Fibroblast of skin of right biceps (primary cell): ENCODE measurements at regions not wholly inside any gene's neighbourhood (a gene's known extent, or its start where the extent isn't known, plus 50 kb on each side); places are given as distances from the start of the nearest gene placed in this dataset.

Experiments
- DNase-seq: peaks from one replicate; pipeline ENCODE4 v3.0.0-alpha.2; 2013

DNA sequence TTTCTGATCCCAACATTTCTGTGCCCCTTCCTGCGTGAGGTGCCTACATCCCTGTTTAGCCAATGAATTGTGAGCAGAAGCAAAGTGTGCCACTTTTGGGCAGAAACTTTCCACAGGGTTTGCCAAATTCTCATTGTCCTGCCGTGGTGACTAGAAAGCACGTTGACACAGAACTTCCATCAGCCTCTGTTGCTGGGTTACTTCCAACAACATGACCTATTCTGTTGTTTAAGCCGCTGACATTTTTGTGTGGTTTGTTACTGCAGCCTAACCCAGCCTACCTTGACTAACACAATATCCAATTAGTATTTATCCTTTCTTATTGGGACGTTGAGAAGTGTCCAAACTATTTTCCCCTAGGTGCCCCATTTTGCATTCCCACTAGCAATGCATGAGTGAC is 136.8 kb downstream of the URB2 start:
- DNase-seq, result no peak

DNA sequence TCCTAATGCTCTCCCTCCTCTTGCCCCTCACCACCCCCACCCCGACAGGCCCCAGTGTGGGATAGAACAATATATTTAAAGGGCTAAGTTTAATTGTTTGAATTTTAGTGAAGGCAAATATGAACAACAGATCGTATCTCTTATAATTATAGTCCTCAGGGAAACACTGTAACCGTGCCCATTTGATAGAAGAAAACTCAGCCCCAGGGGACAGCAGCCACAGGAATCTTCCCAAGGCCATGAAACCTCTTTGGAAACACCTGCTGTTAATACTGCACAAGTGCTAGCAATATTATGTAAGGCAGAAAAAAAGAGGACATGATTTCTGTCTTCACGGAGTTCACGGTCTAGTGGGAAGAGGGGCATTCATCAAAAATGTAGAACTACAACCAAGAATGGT is 142.2 kb downstream of the URB2 start:
- no peak for DNase-seq

DNA sequence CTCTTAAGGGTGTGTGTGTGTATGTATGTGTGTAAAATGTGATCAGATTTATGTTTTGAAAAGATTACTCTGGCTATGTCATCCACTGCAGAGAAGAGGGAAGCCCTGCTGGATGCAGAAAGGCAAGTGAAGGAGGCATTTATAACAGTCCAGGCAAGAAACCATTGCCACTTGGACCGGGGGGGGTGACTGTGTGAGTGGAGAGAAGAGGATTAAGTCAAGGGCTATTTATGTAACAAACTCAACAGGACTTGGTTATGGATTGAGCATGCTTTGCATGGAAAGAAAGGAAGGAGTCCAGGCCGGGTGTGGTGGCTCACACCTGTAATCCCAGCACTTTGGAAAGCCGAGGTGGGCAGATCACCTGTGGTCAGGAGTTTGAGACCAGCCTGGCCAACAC is 143.0 kb downstream of the URB2 start:
- no peak for DNase-seq

DNA sequence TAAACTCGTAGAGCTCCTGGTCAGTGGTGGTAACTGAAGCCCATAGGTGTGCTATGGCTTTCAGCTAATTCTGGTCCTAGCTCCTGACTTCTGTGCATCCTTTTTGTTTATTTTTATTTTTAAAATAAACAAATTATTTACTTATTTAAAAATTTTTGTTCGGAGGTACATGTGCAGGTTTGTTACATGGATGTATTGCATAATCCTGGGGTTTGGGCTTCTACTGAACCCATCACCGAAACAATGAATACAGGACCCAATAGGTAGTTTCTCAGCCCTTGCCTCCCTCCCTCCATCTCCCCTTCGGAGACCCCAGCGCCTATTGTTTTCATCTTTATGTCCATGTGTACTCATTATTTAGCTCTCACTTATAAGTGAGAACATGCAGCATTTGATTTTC is 143.8 kb downstream of the URB2 start:
- no peak for DNase-seq

DNA sequence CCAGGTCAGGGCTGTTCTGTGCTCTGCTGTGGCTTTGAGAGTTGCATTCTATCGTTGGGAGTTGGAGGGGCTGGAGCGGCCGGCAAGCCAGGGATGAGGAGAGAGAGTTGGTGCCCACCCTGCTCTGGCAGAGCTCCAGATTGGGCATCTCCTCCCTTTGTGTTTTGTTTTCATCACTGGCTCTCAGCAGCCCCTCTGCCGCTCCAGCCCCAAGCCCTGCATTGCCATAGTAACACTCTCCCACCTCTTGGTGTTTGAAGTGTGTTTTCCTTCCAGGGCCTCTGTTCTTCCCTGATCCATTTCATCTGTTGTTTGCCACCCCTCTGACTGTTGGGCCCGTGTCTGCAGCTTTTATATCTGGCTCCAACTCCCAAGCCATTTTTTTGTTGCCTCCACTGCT is 152.7 kb downstream of the URB2 start:
- no peak for DNase-seq

DNA sequence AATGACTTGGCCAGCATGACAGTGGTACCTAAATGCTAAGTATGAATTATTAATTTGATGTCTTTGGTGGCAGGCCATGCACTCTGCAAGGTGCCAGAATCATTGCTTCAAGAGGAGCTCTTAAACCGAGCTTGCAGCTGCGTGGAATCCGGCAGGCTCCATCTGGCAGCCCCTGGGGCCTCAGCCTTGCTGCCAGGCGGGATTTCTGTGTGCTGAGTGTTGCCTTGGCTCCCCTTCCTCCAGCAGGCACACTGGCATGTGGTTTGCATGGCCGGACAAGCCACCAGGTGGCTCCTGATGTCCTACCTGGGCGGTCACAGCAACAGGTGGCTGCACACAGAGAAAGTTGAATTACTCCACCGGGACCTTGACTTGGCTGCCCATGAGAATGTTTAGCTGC is 155.4 kb downstream of the URB2 start:
- no peak for DNase-seq

DNA sequence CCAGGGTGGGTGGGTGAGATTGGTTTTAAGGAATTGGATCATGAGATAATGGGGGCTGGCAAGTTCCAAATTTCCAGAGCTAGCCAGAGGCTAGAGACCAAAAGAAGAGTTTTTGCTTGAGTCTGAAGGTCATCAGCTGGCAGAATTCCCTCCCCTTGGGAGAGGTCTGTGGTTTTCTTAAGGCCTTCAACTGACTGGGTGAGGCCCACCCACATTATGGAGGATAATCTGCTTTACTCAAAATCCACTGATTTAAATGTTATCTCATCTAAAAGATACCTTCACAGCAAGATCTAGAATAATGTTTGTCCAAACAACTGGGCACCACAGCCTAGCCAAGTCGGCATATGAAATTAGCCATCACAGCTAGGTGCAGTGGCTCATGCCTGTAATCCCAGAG is 156.4 kb downstream of the URB2 start:
- DNase-seq, result no peak

DNA sequence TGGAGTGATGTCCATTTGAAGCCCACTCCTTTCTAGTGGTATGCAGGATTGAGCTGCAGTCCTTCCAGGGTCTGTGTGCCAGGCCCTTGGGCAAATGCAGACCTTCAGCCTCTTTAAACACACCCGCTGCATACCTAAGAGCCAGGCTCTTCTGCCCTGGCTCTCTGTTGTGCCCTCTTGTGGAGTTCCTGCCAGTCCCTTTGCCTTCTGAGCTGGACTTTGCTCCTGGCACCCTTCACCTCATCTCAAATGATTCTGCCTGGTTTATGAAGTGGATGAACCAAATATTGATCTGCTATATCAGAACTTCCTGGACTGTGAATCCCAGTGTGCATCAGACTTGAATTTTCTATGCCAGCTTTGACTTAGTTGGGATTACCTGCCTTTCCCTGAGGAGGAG is 158.8 kb downstream of the URB2 start:
- DNase-seq, result no peak

DNA sequence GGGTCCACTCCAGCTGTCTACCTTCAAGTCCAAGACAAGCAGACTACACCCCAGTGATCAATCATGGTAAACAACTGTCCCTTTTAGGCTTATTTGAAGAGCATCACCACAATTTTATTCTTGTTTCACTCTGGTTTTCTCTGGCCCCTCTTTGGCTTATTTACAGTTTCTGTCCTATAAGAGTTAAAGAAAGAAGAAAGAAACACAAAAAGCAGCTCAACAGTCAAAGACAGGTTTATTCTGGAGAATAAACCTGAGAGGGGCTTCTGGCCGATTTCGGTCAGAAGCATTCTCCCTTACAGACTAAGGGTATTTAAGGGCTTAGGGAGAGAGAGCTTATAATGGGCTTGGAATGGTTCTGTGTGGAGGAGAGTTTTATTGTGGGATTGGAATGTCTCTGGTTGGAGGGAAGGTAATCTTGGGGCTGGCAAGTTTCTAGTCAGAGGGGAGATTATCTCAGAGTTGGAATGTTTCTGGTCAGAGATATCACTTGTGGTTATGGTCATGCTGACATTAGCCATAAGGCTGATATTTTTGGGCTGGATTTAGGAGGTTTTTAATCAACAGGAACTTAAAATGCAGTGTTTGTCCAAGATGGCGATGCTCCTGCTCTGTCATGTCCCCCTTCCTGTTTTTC is 161.0 kb downstream of the URB2 start:
- DNase-seq, result no peak

DNA sequence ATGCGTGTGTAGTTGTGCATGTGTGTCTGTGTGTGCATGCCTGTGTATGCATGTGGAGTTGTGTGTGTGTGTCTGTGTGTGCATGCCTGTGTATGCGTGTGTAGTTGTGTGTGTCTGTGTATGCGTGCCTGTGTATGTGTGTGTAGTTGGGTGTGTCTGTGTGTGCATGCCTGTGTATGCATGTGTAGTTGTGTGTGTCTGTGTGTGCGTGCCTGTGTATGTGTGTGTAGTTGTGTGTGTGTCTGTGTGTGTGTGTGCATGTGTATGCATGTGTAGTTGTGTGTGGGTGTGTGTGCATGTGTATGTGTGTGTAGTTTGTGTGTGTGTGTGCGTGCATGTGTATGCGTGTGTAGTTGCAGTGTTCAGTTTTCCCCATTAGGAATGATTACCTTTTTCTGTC is 162.0 kb downstream of the URB2 start:
- DNase-seq, result no peak

DNA sequence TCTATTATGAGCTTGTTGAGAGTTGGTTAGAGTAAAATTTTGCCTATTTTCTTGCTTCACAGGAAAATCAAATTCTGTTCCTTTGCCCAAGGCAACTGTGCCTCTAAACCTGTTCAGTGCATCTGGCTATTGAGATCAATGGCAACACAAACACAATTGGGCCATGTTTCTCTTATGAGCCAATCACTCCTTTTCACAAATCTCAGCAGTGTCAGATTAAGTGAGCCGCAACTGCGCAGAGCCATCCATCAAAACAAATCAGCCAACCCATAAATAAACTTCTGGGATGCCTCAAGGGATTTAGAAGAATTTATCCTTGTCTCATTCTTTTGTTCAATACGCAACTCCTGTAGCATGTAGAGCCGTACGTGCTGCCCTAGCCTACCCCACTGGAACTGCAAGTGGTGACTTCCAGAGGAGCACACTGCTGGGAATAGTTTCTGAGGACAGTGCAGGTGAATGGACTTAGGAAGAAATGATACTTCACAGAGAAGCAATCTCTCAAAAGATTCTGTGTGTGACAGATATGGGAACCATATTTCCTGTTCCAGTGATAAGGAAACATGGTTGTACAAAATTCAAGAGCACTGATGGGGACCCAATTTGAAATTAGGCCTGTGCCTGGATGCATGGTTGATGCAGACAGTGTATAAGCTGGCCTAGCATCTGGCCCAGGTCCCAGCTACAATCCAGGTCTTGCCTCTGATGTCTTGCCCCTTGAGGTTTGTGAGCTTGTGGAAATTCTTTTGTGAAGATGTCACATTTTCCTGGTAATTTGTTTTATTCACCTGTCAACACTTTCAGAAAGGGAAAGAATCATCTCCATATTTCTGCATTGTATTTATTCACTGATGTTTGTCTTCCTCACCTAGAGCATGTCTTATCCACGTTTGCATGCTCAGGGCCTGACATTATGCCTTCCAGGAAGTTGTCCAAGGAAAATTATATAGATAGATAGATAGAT is 166.2 kb downstream of the URB2 start:
- peak; percentile 11 for DNase-seq

DNA sequence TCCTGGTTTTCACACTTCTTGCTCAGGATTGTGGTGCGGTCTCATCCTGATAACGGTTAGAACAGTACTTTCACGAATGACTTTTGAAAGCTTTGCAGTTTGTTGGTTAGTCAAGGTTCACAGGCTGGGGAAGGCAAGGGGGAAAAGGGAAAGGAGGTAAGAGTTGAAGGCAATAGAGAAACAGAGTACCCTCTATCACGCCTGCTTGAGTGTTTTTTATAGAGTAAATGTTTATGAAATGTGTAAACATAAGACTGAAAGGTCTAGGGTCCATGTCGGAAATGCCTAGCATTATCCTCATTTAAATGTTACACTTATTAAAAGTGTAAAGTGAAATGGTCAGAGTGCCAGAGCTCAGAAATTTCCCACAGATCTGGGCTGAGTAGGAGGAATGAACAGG is 167.4 kb downstream of the URB2 start:
- DNase-seq, result no peak

DNA sequence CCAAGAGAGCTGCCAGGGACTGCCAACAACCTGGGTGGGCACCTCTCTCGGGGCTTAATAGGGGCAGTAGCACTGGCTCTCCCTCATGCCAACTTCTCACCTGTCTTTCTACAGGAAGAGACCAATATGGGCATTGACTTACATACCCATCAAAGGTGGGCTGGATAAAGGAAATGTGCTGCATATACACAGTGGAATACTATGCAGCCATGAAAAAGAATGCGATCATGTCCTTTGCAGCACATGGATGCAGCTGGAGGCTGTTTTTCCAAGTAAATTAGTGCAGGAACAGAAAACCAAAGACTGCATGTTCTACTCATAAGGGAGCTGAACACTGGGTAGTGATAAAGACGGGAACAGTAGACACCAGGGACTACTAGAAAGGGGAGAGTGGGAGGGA is 172.5 kb downstream of the URB2 start:
- no peak for DNase-seq

DNA sequence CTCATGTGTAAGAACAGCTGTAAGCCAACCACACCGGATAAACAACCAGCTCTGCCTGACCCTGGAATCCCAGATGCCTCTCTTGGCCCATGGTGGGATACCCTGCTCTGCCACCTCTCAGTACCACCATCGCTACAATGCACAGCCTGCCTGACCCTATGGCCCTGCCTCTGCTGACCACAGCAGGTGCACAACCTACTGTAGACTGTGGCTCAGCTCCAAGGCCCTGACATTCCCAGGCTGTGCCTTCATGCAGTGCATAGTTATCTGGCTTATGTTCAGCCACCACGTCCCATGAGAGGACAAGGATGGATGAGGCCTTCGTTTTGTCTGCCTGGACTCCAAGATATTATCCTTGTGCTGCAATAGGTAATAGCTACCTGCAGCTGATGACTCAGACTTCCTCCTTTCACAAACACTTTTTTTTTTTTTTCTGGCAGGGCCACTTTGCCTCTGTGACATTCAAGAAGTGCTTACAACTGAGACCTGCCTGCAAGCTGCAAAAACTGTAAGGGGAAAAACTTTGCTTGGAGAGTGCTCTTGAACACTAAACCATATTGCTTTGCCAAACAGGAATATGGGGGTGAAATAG is 177.7 kb downstream of the URB2 start:
- DNase-seq, result no peak

DNA sequence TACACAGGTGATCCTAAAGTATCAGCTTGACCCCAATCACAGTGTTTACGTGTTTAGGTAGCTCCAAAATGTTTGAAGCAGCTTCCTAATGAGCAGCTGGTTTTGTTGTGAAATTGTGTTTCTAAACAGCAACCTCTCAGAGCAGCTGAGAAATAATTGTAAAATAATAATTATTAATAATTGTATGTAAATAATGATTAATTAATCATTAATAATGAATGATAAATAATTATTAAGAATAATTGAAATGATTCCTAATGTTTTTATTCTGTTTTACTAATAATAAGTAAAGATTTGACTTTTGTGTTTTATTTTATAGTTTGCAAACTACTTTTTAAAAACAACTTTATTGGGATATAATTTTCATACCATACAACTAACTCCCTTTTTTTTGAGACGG is 182.2 kb downstream of the URB2 start:
- no peak for DNase-seq

DNA sequence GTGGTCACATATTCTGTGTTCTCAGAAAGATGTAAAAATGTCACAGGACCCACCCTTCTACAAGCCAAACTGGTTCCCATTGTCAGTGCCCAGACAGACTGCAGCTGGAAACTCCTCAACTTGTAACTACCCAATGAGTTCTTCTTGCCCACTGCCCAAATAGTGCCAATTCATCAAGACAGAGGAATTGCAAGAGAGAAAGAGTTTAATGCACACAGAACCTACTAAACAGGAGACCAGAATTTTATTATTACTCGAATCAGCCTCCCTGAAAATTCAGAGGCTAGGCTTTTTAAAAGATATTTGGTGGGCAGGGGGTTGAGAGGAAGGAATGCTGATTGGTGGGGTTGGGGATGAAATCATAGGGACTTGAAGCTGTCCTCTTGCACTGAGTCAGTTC is 184.1 kb downstream of the URB2 start:
- no peak for DNase-seq

DNA sequence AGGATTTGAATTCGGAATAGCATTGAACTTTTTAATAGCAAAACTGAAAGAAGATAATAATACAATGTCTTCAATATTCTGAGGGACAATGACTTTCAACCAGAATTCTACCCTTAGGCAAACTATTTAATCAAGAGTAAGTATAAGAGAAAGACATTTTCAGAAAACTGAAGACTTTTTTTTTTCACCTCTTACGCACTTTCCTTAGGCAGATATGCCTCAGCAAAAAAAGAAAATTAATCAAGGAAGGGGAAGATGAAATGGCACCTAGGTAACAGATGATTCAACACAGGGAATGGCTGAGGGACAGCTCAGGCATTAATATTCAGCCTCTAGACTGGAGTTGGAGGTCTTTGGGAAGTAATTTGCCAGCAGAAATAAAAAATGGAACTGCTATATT is 184.9 kb downstream of the URB2 start:
- no peak for DNase-seq

DNA sequence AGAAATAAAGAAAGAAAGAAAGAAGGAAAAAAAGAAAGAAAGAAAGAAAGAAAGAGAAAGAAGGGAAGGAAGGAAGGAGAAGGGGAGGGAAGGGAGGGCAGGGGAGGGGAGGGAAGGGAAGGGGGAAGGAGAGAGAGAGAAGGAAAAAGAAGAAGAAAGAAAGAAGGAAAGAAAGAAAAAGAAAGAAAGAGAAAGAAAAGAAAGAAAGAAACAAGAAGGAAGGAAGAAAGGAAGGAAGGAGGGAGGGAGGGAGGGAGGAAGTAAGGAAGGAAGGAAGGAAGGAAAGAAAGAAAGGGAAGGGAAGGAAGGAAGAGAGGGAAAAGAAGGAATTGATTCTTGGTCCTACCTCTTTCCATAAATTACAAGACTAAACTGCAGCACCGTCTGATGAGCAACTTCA is 186.1 kb downstream of the URB2 start:
- DNase-seq, result no peak

DNA sequence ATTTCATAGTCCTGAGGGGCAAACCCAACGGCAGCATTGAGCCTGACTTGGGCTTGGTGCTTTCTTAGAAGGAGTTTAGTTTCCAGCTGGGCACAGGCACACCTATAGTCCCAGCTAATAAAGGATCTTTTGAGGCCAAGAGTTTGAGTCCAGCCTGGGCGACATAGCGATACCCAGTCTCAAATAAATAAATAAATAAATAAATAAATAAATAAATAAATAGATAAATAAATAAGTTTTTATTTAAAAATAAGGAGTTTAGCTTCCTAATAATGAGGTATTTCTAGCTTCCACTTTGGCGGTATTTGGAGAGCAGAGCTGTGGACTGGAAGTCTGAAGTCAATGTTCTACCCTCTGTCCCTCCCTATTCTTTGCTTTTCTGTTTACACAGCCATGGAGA is 186.6 kb downstream of the URB2 start:
- no peak for DNase-seq

DNA sequence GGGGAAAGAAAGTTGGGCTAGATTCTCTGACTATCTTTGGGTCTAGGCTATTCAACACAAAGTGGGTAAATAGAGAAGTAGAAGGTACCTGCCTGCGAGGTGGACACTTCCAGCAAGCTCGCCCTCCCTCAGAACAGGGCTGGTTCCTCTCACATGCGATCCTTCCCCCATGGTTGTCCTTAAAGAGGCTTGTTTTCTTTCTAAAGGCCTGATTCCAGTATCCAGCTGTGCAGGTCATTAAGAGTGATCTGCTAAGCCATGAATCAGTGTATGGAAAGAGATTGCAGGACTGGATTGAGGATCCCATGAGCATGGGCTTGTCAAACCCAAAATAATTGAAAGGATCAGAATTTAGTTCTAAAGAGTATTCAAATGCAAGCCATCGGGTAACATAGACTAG is 189.0 kb downstream of the URB2 start:
- no peak for DNase-seq

DNA sequence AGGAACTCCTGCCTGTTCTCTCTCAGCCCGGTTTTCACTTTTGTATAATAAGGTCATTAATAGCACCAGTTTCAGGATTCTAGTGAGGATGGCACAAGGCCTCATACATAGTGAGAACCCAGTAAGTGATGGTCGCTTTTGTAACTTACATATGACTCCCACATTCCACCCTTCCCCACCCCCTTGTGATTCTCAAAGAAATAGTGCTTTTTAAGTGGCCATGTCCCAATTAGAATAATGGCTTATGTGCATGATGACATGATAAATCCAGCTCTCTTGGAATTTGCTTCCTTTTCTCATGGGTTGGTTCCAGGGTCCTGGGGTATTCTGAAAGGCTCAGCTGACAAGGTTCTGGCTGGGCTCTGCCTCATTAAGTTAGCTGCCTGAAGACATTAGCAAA is 189.9 kb downstream of the URB2 start:
- DNase-seq, result no peak

DNA sequence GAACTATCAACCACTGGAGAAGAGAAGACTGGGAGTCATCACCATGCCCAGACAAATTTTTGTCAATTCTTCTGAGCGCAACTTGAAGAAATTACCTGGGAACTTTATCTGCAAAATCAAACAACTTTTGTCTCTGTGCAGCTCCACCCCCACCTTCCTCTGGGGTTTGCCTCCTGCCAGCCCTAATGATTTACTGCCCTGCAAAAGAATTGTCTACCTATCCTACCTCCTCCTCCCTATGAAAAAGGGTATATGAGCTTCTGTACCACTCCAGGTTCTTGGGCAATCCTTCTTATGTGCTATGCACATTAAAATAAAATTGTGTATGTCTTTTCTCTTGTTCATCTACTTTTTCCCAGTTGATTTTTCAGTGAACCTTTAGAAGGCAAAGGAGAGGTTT is 191.9 kb downstream of the URB2 start:
- no peak for DNase-seq

DNA sequence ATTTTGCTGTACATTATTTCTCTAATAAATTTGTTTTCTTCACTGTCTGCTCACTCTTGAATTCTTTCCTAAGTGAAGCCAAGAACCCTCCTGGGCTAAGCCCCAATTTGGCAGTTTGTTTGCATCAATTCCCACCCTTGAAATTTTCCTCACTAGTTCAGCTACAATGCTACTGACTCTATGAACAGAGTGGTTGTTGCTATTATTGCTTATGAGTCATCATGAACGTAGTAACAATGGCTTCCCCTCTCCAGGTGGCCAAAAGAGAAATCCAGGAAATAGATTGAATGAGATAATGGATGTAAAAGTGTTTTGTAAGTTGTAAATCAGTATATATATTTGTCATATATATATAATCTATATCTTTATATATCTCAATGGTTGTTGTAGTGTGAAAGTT is 193.0 kb downstream of the URB2 start:
- DNase-seq, result no peak

DNA sequence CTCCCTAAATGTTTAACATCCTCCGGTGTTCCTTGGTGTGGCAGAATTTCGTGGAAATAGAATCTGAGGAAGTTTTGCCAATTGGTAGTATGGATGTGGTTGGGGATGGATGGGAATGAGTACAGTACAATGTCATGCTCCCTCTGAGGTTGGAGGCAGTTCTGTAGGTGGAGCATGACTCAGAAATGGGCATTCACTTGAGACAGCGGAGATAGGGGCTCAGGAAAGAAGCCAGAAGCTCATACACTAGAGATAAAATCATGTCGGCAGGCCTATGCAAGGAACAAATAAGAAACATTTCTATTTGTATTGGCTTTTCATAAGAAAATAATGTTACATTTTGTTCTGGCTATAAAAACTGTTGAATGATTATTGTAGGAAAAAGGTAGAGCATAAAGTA is 196.0 kb downstream of the URB2 start:
- no peak for DNase-seq
